K562 (cell line): ENCODE measurements at regions not wholly inside any gene's neighbourhood (a gene's known extent, or its start where the extent isn't known, plus 50 kb on each side); places are given as distances from the start of the nearest gene placed in this dataset.

Experiments
- ARHGAP35 ChIP-seq: fragments of 450-650 bp; IDR thresholded peaks from 2 replicates; pipeline ENCODE4 v1.6.1; 2018; ENCODE audit not compliant: partially characterized antibody
- ATF4 ChIP-seq: fragments of 450-650 bp; formaldehyde crosslinking; IDR thresholded peaks from 2 replicates; pipeline ENCODE4 v1.4.0; 2022; ENCODE audit warnings: mild to moderate bottlenecking, moderate library complexity
- CHAMP1 ChIP-seq: fragments of 450-650 bp; IDR thresholded peaks from 2 replicates; pipeline ENCODE4 v1.6.1; 2016; ENCODE audit warnings: mild to moderate bottlenecking
- CUX1 ChIP-seq: fragments of 200-800 bp; sonication (Bioruptor generic); IDR thresholded peaks from 2 replicates; pipeline ENCODE4 v1.6.1; 2016; ENCODE audit warnings: missing genetic modification characterization, missing compliant biosample characterization
- E2F1 ChIP-seq: sonication (generic); formaldehyde crosslinking; IDR thresholded peaks from 2 replicates; pipeline ENCODE4 v1.8.1; 2023; ENCODE audit warnings: mild to moderate bottlenecking, missing genetic modification reagents, moderate library complexity
- FOXP4 ChIP-seq: sonication (generic); formaldehyde crosslinking; IDR thresholded peaks from 2 replicates; pipeline ENCODE4 v1.8.0; 2022; ENCODE audit warnings: mild to moderate bottlenecking, missing genetic modification reagents, borderline replicate concordance
- HDAC6 ChIP-seq: IDR thresholded peaks from 2 replicates; pipeline ENCODE4 v1.6.1; 2012; ENCODE audit warnings: low read depth, mild to moderate bottlenecking, control low read depth, inconsistent platforms, low read length, moderate library complexity
- NFATC3 ChIP-seq: fragments of 450-650 bp; IDR thresholded peaks from 2 replicates; pipeline ENCODE4 v1.6.1; 2017; ENCODE audit warnings: mild to moderate bottlenecking
- POLR3A ChIP-seq: IDR thresholded peaks from 2 replicates; pipeline ENCODE4 v1.6.1; 2011; ENCODE audit warnings: borderline replicate concordance, mild to moderate bottlenecking, moderate library complexity; ENCODE audit not compliant: insufficient read length, insufficient read depth; ENCODE audit errors: extremely low read depth
- RFX7 ChIP-seq: fragments of 250-450 bp; sonication (Bioruptor Pico); IDR thresholded peaks from 2 replicates; pipeline ENCODE4 v1.5.1; 2021; ENCODE audit warnings: mild to moderate bottlenecking
- SPI1 ChIP-seq: IDR thresholded peaks from 2 replicates; pipeline ENCODE4 v1.6.1; 2011; ENCODE audit warnings: low read depth, low read length, control low read depth, borderline replicate concordance
- XRCC4 ChIP-seq: IDR thresholded peaks from one replicate; pipeline ENCODE4 v1.6.1; 2011; ENCODE audit not compliant: insufficient read depth, insufficient read length; ENCODE audit errors: extremely low read depth
- ZNF445 ChIP-seq: fragments of 250-450 bp; sonication (Bioruptor Pico); IDR thresholded peaks from 2 replicates; pipeline ENCODE4 v1.4.0; 2020; ENCODE audit warnings: low read depth, mild to moderate bottlenecking, moderate library complexity
- ZNF764 ChIP-seq: fragments of 250-450 bp; sonication (Bioruptor Pico); IDR thresholded peaks from 2 replicates; pipeline ENCODE4 v1.4.0; 2020; ENCODE audit warnings: low read depth, mild to moderate bottlenecking, moderate library complexity
- ZNF77 ChIP-seq: fragments of 250-450 bp; sonication (Bioruptor Pico); IDR thresholded peaks from 2 replicates; pipeline ENCODE4 v1.5.0; 2020

- TF ChIP-seq CUX1 (CRISPR knock-in tag) = 0 out of 2 replicates have a peak, but pooled peaks have one; percentile 80
- no peak for TF ChIP-seq CHAMP1
- 0 out of 2 replicates have a peak, but pooled peaks have one; percentile 8 for TF ChIP-seq SPI1
- TF ChIP-seq ZNF445 = no peak
- TF ChIP-seq POLR3A = no peak
- TF ChIP-seq ZNF764 (CRISPR knock-in tag) = no peak
- no peak for TF ChIP-seq E2F1 (CRISPR knock-in tag)
- no peak for TF ChIP-seq ZNF77 (CRISPR knock-in tag)
- TF ChIP-seq NFATC3 = no peak; the same call in 1 of the 2 replicates
- no peak for TF ChIP-seq HDAC6
- no peak for TF ChIP-seq ARHGAP35
- 0 out of 2 replicates have a peak, but pooled peaks have one; percentile 17 for TF ChIP-seq RFX7
- no peak for TF ChIP-seq ATF4 (CRISPR knock-in tag)
- TF ChIP-seq FOXP4 (CRISPR knock-in tag) = no peak
- no peak for TF ChIP-seq XRCC4
These were observed 64.0 kb upstream of the WDR1 start (continued) for GRCh38 chr4:10180603-10180926.
